M059J (cell line): ENCODE measurements at regions not wholly inside any gene's neighbourhood (a gene's known extent, or its start where the extent isn't known, plus 50 kb on each side); places are given as distances from the start of the nearest gene placed in this dataset.

Source experiments
- DNase-seq: peaks from one replicate; pipeline ENCODE4 v3.0.0-alpha.2; 2012; ENCODE audit warnings: low read depth

DNA sequence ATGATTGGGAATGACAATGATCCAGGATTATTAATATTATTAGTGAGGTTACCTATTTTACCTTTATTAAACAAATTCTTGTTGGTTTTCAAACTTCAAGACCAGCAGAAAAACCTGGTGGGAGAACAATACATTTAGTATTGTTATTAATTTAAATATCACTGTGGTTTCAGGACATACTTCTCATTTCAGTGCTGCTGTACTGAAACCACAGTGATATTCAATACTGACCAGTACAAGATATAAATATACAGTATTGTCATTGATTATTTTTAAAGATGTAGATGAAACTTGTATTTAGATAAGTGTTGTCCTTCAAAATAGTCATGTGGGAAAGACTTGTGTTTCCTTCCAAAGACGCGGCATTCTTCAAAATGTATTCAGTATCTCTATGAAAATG lies 1047.3 kb upstream of the CELF4 start:
- DNase-seq, result no peak

DNA sequence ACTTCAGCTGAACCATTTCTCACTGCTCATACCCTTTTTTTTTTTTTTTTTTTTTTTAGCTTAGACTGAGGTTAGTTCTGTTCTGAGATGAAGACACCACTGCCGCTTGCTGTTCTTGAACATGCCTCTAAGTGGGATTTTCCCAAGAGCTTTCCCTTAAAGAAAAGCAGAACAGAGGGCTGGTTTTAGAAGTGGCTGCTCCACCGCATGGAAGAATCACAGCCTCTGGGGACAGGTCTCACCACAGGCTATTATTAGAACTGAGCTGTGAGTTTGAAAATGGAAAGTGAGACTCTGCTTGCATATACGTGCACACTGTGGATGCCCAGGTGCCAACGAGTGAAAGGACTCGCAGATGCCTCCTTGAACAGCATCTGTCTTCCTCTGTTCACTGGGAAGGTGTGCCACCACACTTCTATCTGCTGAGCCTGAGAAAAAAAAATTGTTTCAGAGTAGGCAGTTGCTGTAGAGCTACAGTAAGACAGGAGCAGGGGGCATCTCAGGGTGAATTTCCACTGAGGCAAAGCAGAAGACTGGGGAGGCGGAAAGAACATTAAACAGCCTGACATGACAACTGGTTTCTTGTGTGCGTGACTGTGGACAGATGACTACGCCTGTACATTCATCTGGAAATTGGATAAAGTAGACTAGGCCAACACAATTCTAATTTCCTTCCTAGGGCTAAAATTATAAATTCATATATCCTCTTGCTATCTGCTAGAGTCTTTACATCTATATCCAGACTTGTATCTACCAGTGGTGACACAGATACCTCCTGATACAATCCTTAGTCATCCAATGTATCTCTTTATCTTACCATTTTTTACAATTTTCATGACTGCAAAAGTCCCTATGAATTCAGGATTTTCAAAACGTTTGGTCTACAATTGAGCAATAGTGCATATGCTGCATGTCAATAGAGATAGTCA lies 1045.7 kb upstream of the CELF4 start:
- no peak for DNase-seq

DNA sequence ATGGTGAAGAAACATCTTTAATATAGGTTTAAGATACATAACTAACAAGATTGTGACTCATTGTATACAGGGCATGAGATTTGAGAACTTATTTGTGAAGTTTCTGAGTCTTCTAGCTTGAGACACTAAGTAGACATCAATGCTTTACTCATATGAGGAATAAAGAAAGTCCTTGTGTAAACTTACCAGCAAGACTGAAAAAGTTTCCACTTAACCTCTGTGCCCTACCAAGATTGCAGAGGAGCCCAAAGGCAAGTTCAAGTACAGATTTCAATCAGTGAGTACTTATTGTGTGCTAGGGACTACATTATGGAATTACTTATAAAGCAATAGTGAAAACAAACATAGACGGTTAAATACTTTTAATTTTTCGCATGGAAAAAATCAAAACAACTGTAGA lies 1041.2 kb upstream of the CELF4 start:
- DNase-seq, result no peak

DNA sequence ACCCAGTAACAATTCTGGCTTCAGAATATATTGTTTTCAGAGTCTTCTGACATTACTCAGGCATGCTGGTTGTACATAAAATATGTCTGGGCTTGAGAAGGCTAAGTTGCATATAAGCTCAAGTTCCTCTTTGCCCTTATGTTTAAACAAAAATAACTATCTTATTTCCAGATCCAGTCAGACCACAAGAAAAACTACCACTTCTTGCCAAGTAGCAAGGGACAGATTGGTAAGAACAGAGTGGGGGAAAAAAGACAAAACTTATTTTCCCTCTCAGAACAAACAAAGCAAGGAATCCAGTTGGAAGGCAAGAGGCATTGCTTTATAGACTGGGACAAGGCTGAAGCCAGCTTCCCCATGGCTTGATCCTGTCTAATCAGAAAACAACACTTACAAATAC lies 1036.7 kb upstream of the CELF4 start:
- no peak for DNase-seq

DNA sequence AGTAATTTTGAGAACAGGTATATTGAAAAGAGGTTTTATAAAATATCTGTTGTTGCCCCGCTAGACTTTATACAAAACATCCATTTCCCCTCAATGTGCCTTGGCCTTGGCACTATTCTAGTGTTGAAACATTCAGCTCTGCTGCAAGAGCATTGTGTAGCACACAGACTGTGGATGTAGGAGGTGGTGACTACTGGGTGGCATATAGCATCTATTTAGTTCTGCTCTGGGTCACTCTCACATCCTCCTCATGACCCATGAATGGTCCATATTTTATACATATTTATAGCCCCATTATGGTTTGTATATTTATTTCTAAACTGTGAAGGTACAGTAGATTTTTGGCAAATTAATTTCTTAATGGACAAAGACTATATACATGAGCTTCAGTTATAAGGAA lies 1022.0 kb upstream of the CELF4 start:
- DNase-seq, result no peak

DNA sequence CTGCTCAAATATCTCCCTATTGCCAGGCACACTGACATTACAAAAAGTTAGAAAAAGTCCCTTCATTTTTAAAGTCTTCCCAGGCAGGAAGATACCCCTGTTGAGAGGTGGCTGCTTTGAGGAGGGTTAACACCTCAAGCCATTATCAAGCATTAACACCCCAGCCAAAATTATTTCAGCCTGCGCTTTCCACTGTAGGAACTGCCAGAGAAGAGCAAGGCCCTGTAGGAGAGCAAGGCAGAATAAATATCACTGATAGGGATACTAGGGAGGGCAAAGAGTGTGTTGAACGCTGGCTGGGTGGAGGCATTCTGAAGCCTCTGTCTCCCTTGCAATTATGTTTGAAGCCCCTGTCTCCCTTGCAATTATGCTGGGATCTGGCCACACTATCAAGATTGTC lies 1020.7 kb upstream of the CELF4 start:
- no peak for DNase-seq

DNA sequence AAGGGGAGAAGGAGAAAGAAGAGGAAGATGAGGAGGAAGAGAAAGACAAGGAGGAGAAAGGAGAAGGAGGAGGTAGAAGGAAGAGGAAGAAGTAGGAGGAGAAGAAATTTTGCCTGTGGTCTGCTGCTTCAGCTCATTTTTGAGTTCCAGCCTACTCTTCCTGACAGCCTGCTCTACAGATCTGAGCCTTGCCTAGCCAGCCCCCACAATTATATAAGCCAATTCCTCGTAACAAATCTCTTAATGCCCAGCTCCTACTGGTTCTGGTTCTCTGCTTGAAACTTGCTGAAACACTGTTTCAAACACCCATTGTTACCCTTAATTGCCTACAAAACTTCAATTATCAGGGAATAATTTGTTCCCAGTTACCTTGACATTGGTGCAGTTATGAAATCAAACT lies 1014.2 kb upstream of the CELF4 start:
- DNase-seq, result no peak

DNA sequence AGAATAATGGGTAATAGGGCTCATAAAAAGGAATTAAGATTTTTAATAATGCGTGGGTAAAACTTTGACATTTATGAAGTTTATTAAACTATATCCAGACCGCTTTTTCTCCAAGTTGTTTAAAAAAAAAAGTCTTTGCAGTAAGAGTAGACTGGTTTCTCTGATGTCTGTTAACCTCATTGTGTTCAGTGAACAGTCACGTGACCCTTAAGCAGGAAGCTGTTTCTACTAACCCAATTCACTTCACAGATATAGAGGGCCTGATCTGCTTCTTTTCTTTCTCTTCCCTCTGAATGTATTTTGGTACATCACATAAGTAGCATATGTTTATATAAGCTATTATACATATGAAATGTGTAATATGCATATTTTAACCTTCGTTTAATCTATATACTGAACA lies 1011.3 kb upstream of the CELF4 start:
- DNase-seq, result no peak

DNA sequence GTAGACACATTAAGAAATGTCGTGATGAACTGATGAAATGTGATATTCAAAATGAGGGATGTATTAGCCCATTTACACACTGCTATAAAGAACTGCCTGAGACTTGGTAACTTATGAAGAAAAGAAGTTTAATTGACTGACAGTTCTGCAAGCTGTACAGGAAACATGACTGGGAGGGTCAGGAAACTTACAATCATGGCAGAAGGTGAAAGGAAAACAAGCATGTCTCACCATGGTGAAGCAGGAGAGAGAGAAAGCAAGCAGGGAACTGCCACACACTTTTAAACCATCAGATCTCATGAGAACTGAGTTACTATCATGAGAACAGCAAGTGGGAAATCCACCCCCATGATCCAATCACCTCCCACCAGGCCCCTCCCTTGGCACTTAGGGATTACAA lies 1010.8 kb upstream of the CELF4 start:
- DNase-seq, result no peak

DNA sequence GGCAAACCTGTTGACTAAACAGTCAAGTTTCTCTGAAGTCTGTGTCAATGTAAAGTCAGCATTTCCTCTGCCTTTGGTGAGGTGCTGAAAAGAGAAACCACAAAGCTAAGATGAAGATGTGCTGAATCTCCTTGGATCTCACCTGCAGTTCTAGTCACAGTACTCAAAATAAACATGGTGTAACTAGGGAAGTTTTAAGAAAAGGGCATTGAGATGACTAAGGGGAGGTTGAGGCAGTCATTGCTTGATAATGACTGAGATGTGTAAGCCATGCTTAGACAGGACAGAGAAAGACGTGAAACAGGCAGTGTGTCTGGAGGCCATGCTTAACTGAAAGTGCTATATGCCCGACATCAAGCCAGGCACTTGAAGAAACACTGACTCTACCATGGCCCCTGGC lies 1010.0 kb upstream of the CELF4 start:
- no peak for DNase-seq

DNA sequence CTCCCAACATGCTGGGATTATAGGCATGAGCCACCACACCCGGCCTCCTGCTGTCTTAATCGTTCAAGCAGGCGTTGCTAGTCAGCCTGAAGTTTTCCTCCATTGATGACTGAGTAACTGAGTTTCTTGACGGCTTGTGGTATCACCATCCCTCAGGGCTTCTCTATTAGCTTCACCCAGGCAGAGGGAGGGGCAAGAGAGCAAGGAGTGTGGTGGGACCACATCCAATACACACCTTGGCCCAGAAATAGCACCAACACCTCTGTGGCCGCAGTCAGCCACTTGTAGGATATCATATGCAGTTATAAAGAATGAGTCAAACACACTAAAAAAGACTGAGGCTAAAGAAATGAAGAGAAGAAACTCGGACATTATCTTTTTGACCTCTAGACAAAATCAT lies 1009.4 kb upstream of the CELF4 start:
- DNase-seq, result no peak

DNA sequence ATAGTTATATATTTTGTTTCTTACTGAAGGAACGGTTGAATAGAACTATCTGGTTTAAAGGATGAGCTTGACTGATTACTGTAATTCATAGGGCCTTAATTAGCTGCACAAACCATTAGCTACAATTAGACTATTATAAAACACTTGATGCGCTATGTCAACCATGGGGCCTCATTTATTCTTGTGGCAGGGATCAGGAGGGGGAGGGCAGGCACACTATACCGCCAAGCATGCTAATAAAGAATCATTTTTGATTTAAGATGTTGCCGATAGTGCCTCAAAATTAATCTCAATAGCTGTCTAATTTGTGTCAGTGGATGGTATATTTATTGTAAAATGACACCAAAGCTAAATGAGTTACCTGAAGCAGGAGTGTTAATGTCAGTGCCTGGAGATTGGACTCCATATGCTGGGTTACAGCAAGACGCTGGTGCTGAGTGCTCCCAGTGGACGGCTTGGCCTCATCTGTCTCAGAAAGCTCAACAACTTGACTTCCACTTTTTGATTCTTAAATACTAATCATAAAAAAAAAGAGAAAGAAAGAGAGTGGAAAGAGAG lies 1007.0 kb upstream of the CELF4 start:
- no peak for DNase-seq

DNA sequence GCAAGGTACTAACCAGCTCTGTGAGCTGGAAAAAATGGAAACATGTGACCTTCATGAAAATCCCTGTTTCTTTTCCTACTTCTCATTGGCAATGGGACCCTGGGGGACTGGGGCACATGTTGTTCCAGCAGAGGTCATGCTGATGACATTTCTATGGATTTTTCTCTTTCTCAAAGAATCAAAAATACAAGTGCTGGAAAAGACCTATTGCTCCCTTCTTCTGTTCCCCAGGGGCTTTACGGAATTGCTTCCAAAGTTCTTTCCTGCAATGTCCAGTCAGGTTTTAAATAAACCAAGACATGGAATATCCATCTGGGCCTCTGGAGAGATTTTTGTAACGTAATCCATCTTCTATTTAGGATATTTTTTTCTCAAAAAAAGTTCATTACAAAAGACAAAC lies 1006.1 kb upstream of the CELF4 start:
- no peak for DNase-seq

DNA sequence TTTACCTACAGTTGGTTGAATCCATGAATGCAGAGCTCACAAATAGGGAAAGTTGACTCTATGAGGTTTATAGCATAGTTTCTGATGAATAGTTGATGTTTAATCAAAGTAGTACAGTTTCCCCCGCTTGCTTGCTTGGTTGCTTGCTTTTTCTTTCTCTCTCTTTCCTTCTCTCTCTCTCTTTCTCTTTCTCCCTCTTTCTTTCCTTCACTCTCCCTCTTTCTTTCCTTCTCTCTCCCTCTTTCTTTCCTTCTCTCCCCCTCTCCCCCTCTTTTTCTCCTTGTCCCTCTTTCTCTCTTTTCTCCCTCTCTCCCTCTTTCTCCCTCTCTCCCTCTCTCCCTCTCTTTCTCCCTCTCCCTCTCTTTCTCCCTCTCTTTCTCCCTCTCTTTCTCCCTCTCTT lies 999.9 kb upstream of the CELF4 start:
- DNase-seq, result no peak

DNA sequence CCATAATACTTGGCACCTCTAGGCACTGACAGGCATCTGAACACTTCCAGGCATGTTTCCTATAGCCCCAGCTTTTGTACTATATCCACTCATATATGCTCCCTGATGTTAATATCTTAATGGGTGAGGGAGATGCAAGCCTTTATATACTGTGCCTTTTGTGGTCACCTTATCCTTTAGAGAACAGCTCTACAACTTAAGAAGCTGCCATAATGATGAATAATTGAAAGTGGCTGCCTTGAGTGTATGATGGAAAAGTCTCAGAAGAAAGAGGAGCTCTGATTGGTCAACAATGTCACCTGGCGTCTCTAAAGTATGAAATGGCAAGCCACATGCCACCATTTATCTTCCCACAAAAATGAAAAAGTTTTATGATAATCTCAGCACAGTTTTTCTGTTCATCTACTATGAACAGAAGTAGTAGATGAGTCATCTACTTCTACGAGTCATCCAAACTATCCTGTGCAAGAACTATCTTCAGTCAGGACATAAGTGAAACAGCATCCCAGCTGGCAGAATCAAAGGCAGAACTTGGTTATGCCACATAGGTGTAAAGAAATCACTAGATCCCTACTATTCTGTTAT lies 997.9 kb upstream of the CELF4 start:
- DNase-seq, result no peak

DNA sequence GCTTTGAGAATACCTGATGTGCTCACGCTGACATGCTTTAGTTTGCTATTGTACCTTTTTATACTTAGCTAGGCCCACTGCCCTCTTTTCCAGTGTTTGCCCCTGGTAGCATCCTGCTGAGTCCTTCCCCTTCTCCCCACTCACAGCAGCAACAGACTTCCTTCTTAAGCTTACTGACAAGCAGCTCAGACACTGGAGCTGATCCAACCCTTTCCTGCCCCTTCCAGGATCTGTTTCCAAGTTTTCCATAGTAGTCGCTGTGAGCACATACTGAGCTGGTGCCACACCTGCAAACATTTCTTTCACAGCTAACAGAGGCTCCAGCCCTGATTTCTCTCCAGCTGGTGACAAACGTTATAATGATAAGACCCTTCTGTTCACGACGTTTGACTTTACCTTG lies 991.4 kb upstream of the CELF4 start:
- no peak for DNase-seq

DNA sequence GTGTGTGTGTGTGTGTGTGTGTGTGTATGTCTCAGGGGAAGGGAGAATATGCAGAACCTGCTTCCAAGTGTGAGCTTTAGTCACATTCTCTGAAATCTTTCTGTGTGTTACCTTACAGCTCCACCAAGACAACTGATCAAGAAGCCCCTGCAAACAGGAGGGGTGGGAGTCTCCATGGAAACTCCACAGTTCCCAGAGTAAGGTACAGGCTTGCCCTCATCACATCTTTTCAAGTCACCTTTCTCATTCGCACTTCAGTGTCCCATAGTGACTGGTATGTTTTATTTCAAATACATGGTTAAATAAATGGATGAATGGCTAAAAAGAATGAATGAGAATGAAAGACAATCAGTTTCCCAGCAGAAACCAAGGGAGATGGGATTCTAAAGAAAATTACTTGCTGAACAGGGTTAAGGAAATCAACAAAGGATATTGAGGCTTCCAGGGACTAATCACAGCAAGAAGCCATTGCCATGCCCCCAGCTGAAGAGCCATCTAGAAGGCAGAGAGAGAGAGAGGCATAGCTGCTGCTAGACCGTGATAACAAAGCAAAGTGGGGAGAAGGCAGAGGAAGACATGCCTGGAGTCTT lies 987.2 kb upstream of the CELF4 start:
- no peak for DNase-seq

DNA sequence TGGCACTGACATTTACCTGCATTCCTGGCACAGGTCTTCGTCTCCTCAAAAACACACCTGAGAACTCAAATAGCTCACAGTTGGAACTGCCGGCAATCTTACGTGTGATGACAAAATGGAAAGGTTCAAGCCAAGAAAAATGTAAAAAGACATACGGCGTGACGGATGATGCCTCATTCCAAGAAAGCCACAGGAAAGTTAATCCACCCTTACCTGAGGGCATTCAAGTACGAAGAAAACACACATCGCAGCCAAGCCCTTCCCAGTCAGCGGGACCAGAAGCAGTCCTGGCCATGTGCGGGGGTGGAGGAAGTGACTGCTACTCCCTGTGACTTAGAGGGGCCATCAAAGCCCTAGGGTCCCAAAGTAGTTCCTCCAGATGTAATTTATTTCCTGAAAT lies 986.3 kb upstream of the CELF4 start:
- DNase-seq, result no peak

DNA sequence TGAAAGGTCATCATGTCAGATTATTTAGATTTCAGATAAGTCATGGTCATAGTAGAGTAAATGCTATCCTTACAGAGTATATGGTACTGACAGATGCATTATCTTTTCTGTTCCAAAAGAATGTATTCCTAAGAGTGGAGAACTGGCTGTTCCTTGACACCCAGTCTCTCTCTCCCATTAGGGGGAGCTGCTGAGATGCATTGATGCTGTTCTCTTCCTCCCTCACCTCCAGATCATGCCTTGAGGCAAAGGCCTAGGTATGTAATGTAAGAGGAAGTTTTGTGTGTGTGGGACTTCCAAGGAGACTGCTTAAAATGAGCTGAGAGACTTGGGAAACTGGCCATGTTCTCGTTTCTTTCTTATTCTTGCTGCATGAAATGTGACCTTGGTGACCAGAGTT lies 979.5 kb upstream of the CELF4 start:
- DNase-seq, result peak; percentile 43

DNA sequence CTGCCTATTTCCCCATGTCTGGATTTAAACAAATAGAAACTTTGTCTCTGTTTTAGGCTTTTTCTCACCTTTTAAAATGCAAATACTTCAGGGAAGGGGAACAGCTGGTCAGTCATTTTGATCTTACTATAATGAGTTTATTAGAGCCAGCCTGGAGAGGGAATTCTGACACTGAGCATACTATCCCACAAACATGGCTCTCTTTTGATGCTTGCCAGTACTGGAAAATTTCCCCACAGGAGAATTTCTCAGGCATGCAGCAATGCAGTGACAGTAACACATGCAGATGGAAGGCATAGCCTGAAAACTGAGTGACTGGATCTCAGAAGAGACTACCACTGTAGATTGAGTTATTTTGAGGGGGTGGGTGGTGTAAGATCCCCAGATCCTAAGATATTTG lies 974.3 kb upstream of the CELF4 start:
- DNase-seq, result no peak

DNA sequence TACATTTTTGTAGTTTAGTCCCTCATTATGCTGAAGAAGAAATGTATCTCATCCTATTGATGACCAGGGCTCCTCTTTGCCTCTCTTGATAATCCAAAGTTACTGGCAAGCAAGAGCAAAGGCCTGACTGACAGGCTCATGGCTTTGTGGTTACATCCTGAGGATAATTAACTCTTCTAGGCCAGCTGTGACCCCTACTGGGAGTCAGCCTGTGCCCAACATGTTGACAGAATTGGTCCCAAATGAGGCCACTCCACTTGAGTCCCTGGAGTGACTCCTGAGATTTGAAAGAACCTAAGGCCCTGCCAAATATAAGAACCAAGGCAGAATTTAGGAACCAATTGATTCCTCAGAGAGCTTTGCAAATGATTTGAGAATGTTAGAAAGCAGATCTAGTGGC lies 973.8 kb upstream of the CELF4 start:
- no peak for DNase-seq

DNA sequence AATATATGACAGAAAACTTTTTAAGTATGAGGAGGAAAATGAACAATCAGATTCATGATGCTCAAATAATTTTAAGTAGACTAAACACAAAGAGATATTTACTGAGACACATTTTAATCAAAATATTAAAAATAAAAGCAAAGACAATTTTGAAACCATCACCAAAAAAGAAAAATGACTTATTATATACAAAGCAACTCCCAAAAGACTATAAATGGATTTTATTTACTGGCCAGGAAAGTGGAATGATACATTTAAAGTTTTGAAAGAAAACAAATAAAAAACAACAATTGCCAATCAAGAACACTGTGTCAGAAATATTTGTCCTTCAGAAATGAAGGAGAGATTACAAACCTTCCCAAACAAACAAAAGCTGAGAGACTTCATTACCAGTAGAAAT lies 968.5 kb upstream of the CELF4 start:
- DNase-seq, result no peak

DNA sequence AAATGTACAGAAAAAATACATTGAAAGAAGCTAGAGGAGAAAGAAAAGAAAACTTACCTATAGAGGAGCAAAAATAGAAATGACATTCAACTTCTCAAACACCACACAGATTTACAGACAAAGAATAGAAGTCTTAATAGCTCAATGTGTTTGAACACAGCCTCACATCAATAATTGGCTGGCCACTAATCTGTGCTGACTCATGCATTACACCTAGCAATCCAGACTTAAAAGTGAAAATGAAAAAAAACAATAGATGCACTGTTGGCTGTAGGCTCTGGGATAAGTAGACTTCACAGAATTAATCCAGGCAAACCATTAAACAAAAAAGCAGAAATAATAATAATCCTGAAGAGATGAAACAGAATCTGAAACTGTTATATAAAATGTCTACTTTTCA lies 961.3 kb upstream of the CELF4 start:
- no peak for DNase-seq
